Pancreas (tissue), 10 donors: ENCODE measurements at regions not wholly inside any gene's neighbourhood (a gene's known extent, or its start where the extent isn't known, plus 50 kb on each side); places are given as distances from the start of the nearest gene placed in this dataset.

Experiments
- ATAC-seq, 4 donors: fragments of 200-7000 bp; cut with Tn5 transposase; one replicate each; pipeline versions ENCODE4 v1.8.0 to v1.9.1; 2020; ENCODE audit warnings: mild to moderate bottlenecking in 4 of 4, moderate library complexity in 4 of 4
- DNase-seq, 6 donors: peaks; one replicate each; pipeline ENCODE4 v3.0.0-alpha.2; 2020
- FAIRE-seq: peaks from 2 replicates; lab custom pipeline; 2012; peaks lifted over from hg19 to GRCh38; lab: Jason Lieb, UNC
- H3K27ac ChIP-seq, 4 donors: fragments of 200-600 bp; sonication (generic); 1 replicate in 3 of 4; 2 replicates in 1 of 4; pipeline versions ENCODE4 v1.5.0 to v1.8.0; 2020
- H3K27me3 ChIP-seq, 4 donors: fragments of 200-600 bp; one replicate each; pipeline ENCODE4 v1.8.0; 2021
- H3K36me3 ChIP-seq, 3 donors: fragments of 200-600 bp; sonication (generic) in 1 of 3; one replicate each; pipeline versions ENCODE4 v1.5.0 to v1.8.0; 2020 to 2021
- H3K4me1 ChIP-seq, 3 donors: fragments of 200-600 bp; one replicate each; pipeline ENCODE4 v1.8.0; 2021
- H3K4me3 ChIP-seq, 4 donors: fragments of 200-600 bp; sonication (generic) in 2 of 4; one replicate each; pipeline versions ENCODE4 v1.5.0 to v1.8.0; 2020 to 2021
- H3K9me3 ChIP-seq, 4 donors: fragments of 200-600 bp; one replicate each; pipeline ENCODE4 v1.8.0; 2021
- CTCF ChIP-seq, 4 donors: fragments of 200-600 bp; sonication (generic) in 3 of 4; IDR thresholded peaks; one replicate each; pipeline versions ENCODE4 v1.5.0 to v1.8.0; 2021; ENCODE audit warnings: antibody characterized with exemption in 4 of 4
- WGBS, 2 donors: extraction: QIAGEN DNeasy Blood & Tissue Kit; methylation state at CpG; one replicate each; pipeline ENCODE4 v1.1.7; 2013; 5-methylcytosine and 5-hydroxymethylcytosine counted together
- intact Hi-C, 3 donors: fragments of 100-400 bp; cut with DNase I; formaldehyde crosslinking; loops; one replicate each; pipeline versions ENCODE4 v1.11.1 to v1.14.2; 2022
- donor health status: healthy with polysubstance abuse.
- donor health status: DM: no; HTN: no; CAD: no; lungs with moderate emphysema.
- donor health status: DM: no; HTN: no; CAD: no.
- donor health status: control.
- donor health status: control.
- donor health status: Bipolar disorder and iron deficiency.
- donor health status: DM: yes; HTN: yes; CAD: no.
- donor health status: DM: no; HTN: no; CAD: no.
- donor health status: DM: no; HTN: no; CAD: no.
- donor health status: DM: yes; HTN: yes; CAD: no.

GRCh38 chr11:90364527-90364926 is 141.7 kb upstream of the CHORDC1 start:
- intact Hi-C loops: no loop called here
- no peaks in the 10 kb centered on the region for H3K9me3 ChIP-seq
- 46 to 52% methylated on average over 2 of the region's 2 CpGs for WGBS, 2 donors
- FAIRE-seq (no peak), ATAC-seq (no peak), DNase-seq (no peak)
- H3K27me3 ChIP-seq: no peaks in the 10 kb centered on the region
- H3K4me3 ChIP-seq: no peak overlapping the region
- no peaks in the 10 kb centered on the region for H3K36me3 ChIP-seq
- TF ChIP-seq CTCF (IDR thresholded peaks at IDR 0.05): no peak
- H3K27ac ChIP-seq: no peak overlapping the region
- no peaks in the 10 kb centered on the region for H3K4me1 ChIP-seq

- WGBS, 2 donors: 11 to 12% methylated on average over 1 of the region's 1 CpG
- H3K4me3 ChIP-seq: no peak overlapping the region
- DNase-seq (no peak), ATAC-seq (no peak), FAIRE-seq (no peak)
- H3K4me1 ChIP-seq: no peaks in the 10 kb centered on the region
- H3K27ac ChIP-seq: no peak overlapping the region
- H3K36me3 ChIP-seq: no peaks in the 10 kb centered on the region
- no peaks in the 10 kb centered on the region for H3K27me3 ChIP-seq
- intact Hi-C loops: no loop called here
- no peaks in the 10 kb centered on the region for H3K9me3 ChIP-seq
- no peak for TF ChIP-seq CTCF (IDR thresholded peaks at IDR 0.05)
Measured at GRCh38 chr11:90363739-90364138, 140.9 kb upstream of the CHORDC1 start.

- TF ChIP-seq CTCF (IDR thresholded peaks at IDR 0.05): no peak
- 52 to 73% methylated on average over 1 of the region's 1 CpG for WGBS, 2 donors
- ATAC-seq (no peak), FAIRE-seq (no peak), DNase-seq (no peak)
- intact Hi-C loops: no loop called here
- H3K36me3 ChIP-seq: no peaks in the 10 kb centered on the region
- no peak overlapping the region for H3K4me3 ChIP-seq
- no peaks in the 10 kb centered on the region for H3K4me1 ChIP-seq
- no peaks in the 10 kb centered on the region for H3K9me3 ChIP-seq
- no peaks in the 10 kb centered on the region for H3K27me3 ChIP-seq
- H3K27ac ChIP-seq: no peak overlapping the region
Measured at GRCh38 chr11:90355200-90355599, 132.4 kb upstream of the CHORDC1 start.

- DNase-seq (no peak), ATAC-seq (no peak), FAIRE-seq (no peak)
- intact Hi-C loops: no loop called here
- no peaks in the 10 kb centered on the region for H3K27me3 ChIP-seq
- no peak overlapping the region for H3K27ac ChIP-seq
- TF ChIP-seq CTCF (IDR thresholded peaks at IDR 0.05): no peak
- H3K4me3 ChIP-seq: no peak overlapping the region
- no peaks in the 10 kb centered on the region for H3K36me3 ChIP-seq
- WGBS, 2 donors: 60 to 80% methylated on average over 1 of the region's 1 CpG
- H3K9me3 ChIP-seq: no peaks in the 10 kb centered on the region
- no peaks in the 10 kb centered on the region for H3K4me1 ChIP-seq
Measured at GRCh38 chr11:90349731-90350130, 126.9 kb upstream of the CHORDC1 start.

GRCh38 chr11:90344546-90344945 is 121.7 kb upstream of the CHORDC1 start:
- DNase-seq (no peak), FAIRE-seq (no peak), ATAC-seq (no peak)
- intact Hi-C loops: no loop called here
- H3K9me3 ChIP-seq: no peaks in the 10 kb centered on the region
- 55 to 71% methylated on average over 4 of the region's 4 CpGs for WGBS, 2 donors
- H3K36me3 ChIP-seq: no peaks in the 10 kb centered on the region
- H3K4me3 ChIP-seq: no peak overlapping the region
- TF ChIP-seq CTCF (IDR thresholded peaks at IDR 0.05): no peak
- H3K27ac ChIP-seq: no peak overlapping the region
- no peaks in the 10 kb centered on the region for H3K4me1 ChIP-seq
- no peaks in the 10 kb centered on the region for H3K27me3 ChIP-seq
